Right atrium auricular region (tissue), 2 donors: ENCODE measurements at regions not wholly inside any gene's neighbourhood (a gene's known extent, or its start where the extent isn't known, plus 50 kb on each side); places are given as distances from the start of the nearest gene placed in this dataset.
A peak's percentile ranks its signal among the peaks of the same experiment; 100 is the strongest.

Source experiments
- DNase-seq: peaks from one replicate; pipeline ENCODE4 v3.0.0-alpha.2; 2019; ENCODE audit warnings: low spot score
- H3K27ac ChIP-seq, 2 donors: fragments of 200-600 bp; sonication (generic); 1 replicate in 1 of 2; 2 replicates in 1 of 2; pipeline ENCODE4 v1.5.1; 2016 to 2019
- H3K27me3 ChIP-seq, 2 donors: fragments of 200-600 bp; sonication (generic); one replicate each; pipeline versions ENCODE4 v1.5.1 to v1.6.0; 2017 to 2019
- H3K36me3 ChIP-seq: fragments of 200-600 bp; sonication (generic); one replicate; pipeline ENCODE4 v1.5.1; 2016
- H3K4me1 ChIP-seq, 2 donors: fragments of 200-600 bp; sonication (generic); one replicate each; pipeline versions ENCODE4 v1.5.1 to v1.6.0; 2017 to 2019
- H3K4me3 ChIP-seq, 2 donors: fragments of 200-600 bp; sonication (generic); 1 replicate in 1 of 2; 2 replicates in 1 of 2; pipeline ENCODE4 v1.5.1; 2017 to 2019; ENCODE audit warnings: mild to moderate bottlenecking in 1 of 2, moderate library complexity in 1 of 2
- H3K9me3 ChIP-seq, 2 donors: fragments of 200-600 bp; sonication (generic); one replicate each; pipeline ENCODE4 v1.5.1; 2019
- TF ChIP-seq, protein P1 (sequence below), 2 donors: fragments of 200-600 bp; sonication (generic); IDR thresholded peaks; one replicate each; pipeline ENCODE4 v1.5.1; 2019; ENCODE audit warnings: antibody characterized with exemption in 2 of 2

DNA sequence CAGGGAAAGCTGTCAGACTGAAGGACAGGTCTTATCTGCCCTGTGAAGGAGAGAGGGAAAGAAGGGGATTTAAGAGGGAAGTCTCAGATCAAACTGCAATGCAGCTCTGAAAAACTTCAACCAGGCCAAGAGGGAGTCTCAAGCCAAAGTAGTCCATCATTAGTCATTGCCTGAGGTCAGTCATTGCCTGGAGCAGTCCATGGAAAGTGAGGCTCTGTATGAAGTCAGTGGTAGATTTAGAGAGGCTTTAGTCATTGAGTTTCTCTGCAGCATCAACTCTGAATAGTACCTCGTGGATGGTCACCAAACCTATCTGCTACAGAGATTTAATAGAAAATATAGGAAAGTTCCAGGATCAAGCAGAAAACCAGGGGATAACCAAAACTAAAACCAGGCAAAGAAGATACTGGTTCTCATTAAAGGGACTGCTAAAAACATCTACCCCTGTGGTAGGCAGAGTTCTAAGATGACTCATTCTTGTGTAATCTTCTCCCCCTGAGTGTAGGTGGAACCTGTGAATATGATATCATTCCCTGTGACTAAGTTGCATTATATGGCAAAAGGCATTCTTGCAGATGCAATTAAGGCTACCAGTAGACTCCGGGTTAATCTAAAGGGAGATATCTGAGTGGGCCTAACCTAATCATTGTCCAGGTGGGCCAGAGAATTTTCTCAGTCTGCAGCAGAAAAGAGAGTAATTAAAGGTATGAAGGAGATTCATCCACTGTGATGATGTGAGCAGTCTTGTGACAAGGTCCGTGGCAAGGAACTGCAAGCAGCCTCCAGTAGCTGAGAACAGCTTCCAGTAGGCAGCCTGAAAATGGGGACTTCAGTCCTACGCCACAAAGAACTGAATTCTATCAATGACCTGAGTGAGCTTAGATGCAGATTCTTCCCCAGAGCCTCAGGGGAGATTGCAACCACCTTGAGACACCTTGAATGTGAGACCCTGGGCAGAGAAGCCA, 123.1 kb downstream of the GALC start:
- peak overlapping the region in 1 of 2 donors; percentile 10 for H3K27ac ChIP-seq
- DNase-seq = no peak
- no peaks in the 10 kb centered on the region for H3K9me3 ChIP-seq
- H3K4me3 ChIP-seq = no peak overlapping the region
- H3K27me3 ChIP-seq = no peaks in the 10 kb centered on the region
- TF ChIP-seq, protein P1, sequence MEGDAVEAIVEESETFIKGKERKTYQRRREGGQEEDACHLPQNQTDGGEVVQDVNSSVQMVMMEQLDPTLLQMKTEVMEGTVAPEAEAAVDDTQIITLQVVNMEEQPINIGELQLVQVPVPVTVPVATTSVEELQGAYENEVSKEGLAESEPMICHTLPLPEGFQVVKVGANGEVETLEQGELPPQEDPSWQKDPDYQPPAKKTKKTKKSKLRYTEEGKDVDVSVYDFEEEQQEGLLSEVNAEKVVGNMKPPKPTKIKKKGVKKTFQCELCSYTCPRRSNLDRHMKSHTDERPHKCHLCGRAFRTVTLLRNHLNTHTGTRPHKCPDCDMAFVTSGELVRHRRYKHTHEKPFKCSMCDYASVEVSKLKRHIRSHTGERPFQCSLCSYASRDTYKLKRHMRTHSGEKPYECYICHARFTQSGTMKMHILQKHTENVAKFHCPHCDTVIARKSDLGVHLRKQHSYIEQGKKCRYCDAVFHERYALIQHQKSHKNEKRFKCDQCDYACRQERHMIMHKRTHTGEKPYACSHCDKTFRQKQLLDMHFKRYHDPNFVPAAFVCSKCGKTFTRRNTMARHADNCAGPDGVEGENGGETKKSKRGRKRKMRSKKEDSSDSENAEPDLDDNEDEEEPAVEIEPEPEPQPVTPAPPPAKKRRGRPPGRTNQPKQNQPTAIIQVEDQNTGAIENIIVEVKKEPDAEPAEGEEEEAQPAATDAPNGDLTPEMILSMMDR (IDR thresholded peaks at IDR 0.05) = no peak
- H3K4me1 ChIP-seq = peaks cover 0 to 3% of the 10 kb centered on the region in 2 donors
- H3K36me3 ChIP-seq = no peaks in the 10 kb centered on the region

DNA sequence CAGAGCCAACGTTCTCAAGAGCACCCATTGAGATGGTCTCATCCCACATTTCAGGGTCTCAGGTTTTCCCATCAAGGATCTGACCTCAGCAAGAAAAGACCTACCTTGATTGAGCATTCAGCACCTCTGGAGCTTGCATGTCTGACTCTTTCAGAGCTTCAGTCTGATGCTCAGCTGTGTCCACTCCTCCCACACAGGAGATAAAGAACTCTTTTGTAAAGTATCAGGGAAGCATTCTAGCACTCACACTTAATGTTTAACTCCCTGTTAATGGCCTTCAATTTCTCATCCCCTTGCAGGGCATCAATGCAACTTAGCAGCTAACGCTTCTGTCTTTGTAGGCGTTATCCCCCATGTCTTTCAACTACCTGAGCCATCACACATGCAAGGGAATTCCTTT, 124.1 kb downstream of the GALC start:
- Histone ChIP-seq H3K4me3 (no peak overlapping the region), H3K27me3 (no peaks in the 10 kb centered on the region), H3K9me3 (no peaks in the 10 kb centered on the region), H3K4me1 (no peaks in the 10 kb centered on the region), H3K27ac (peak overlapping the region in 1 of 2 donors; percentile 10), H3K36me3 (no peaks in the 10 kb centered on the region)
- no peak for DNase-seq
- TF ChIP-seq, protein P1 (IDR thresholded peaks at IDR 0.05) = no peak

DNA sequence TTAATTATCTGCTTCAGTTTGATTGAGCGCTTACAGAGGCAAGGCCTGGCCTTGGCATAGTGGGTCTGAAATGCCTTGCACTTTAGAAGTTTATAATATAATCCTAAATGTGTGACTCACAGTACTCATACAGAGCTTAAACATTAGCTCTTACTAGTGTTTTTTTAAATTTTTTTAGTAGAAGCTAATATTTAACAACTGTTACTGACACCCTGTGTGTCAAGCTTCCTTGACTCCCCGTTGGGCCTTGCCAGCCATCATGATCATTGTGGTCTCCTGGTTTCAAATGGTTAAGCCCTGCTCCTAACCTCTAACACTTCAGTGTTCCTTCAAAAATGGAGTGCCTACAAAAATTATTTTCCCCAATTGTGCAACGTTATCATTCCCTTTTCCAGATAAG, 126.9 kb downstream of the GALC start:
- Histone ChIP-seq H3K36me3 (no peaks in the 10 kb centered on the region), H3K4me1 (no peaks in the 10 kb centered on the region), H3K4me3 (no peak overlapping the region), H3K27ac (no peak overlapping the region), H3K27me3 (no peaks in the 10 kb centered on the region), H3K9me3 (no peaks in the 10 kb centered on the region)
- TF ChIP-seq, protein P1 (IDR thresholded peaks at IDR 0.05) = no peak
- DNase-seq = no peak

DNA sequence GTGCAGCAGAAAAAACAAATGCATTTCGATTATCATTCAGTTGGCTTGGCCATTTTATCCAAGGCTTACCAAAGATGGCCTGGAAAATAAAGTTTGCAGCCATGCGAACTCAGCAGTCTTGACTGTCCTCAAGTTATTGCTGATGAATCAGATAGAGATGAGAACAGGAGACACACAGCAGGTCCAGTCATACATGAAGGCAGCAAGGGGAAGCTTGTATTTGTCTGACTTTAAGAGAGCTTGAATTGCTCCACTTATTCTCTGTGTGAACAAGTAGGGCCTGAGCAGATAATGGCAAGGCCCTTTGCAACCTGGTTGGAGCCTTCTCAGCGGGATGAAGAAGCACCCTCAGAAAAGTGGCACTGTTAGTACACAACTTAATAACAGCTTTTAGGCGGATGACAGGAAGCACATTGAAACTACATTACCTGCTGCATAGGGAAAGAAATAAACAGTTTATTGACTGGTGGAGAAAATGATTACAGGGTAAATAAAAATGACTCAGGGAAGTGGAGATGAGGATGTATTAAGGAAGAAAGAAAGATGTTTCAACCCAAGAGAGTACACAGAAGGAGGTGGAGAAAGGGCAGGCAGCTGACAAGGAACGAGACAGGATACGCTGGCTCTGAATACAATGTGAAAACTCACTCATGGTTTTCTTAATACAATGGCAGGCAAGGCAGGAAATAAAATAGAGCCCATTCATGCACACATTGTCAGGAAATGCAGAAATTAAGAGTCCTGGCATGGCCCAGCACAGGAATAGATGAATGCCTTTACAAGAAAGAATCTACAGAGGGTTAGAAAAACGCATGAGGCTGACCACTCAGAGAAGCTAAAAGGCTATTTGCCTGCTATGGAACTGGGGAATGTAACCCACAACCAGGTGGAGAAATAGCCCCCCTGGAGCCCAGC, 128.4 kb downstream of the GALC start:
- Histone ChIP-seq H3K27ac (no peak overlapping the region), H3K36me3 (no peaks in the 10 kb centered on the region), H3K9me3 (no peaks in the 10 kb centered on the region), H3K27me3 (no peaks in the 10 kb centered on the region), H3K4me3 (no peak overlapping the region), H3K4me1 (no peaks in the 10 kb centered on the region)
- TF ChIP-seq, protein P1 (IDR thresholded peaks at IDR 0.05) = no peak
- DNase-seq = no peak

DNA sequence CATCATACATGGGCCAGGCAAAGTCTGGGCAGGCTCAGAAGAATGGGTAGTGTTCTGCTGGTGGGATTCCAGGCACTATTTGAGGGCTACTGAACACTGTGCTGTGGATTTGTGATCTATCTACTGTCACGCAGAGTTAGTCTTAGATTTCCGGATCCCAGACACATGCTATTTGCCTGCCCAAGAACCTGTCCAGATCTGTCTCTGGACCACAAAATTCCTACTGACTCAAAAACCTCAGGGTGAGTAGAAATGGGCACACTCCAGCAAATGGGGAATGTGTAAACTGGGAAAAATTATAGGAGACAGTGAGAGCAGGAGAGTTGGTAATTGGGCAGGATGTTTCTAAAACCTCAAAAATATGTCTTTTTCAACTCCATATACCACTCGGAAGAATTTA, 129.9 kb downstream of the GALC start:
- no peaks in the 10 kb centered on the region for H3K9me3 ChIP-seq
- H3K27ac ChIP-seq = no peak overlapping the region
- no peak for DNase-seq
- no peaks in the 10 kb centered on the region for H3K4me1 ChIP-seq
- no peaks in the 10 kb centered on the region for H3K27me3 ChIP-seq
- H3K4me3 ChIP-seq = no peak overlapping the region
- TF ChIP-seq, protein P1 (IDR thresholded peaks at IDR 0.05) = no peak
- no peaks in the 10 kb centered on the region for H3K36me3 ChIP-seq
